ENCODE measurements at regions not wholly inside any gene's neighbourhood (a gene's known extent, or its start where the extent isn't known, plus 50 kb on each side); places are given as distances from the start of the nearest gene placed in this dataset.

DNA sequence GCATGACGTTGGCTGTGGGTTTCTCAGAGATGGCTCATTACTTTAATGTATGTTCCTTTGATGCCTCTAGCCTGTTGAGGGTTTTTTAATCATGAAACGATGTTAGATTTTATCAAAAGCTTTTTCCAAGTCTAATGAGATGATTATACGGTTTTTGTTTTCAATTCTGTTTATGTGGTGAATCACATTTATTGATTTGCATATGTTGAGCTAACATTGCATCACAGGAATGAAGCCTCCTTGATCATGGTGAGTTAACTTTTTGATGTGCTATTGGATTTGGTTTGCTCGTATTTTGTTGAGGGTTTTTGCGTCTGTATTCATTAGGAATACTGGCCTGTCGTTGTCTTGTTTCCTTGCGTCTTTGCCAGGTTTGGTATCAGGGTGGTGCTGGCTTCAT lies 52.3 kb upstream of the PTPN12 start:
- H3K9me3 Mint-ChIP-seq: no peaks in the 10 kb centered on the region; the same call in 2 of the 3 replicates
- Histone ChIP-seq H3K4me3 (no peak overlapping the region), H2AFZ (0 out of 2 replicates have a peak overlapping the region, but pooled peaks have one; percentile 1), H3F3A (replicated peaks; ENCODE audit: low read depth) (no peaks in the 10 kb centered on the region), H3K27ac (ENCODE audit: low read depth) (no peak overlapping the region), H3K27me3 (ENCODE audit: insufficient read depth) (no peaks in the 10 kb centered on the region), H3K79me2 (replicated peaks; ENCODE audit: insufficient read depth) (no peaks in the 10 kb centered on the region), H3K9me2 (ENCODE audit: insufficient read depth) (no peaks in the 10 kb centered on the region), H4K20me1 (replicated peaks; ENCODE audit: insufficient read depth) (no peaks in the 10 kb centered on the region), H3K36me3 (ENCODE audit: insufficient read depth) (no peaks in the 10 kb centered on the region), H3K4me2 (no peak overlapping the region), H3K4me1 (ENCODE audit: insufficient read depth) (no peaks in the 10 kb centered on the region)
- DNase-seq (ENCODE audit: low spot score) (no peak), ATAC-seq (no peak)
- H3K27ac Mint-ChIP-seq: no peak overlapping the region
- H3K4me1 Mint-ChIP-seq: peaks cover 1% of the 10 kb centered on the region; the same call in 1 of the 3 replicates
- TF ChIP-seq NANOG (IDR thresholded peaks at IDR 0.05; ENCODE audit: borderline replicate concordance) (no peak), EZH2phosphoT487 (IDR thresholded peaks at IDR 0.05; ENCODE audit: unreplicated experiment) (no peak)
- TF ChIP-seq, protein P1, sequence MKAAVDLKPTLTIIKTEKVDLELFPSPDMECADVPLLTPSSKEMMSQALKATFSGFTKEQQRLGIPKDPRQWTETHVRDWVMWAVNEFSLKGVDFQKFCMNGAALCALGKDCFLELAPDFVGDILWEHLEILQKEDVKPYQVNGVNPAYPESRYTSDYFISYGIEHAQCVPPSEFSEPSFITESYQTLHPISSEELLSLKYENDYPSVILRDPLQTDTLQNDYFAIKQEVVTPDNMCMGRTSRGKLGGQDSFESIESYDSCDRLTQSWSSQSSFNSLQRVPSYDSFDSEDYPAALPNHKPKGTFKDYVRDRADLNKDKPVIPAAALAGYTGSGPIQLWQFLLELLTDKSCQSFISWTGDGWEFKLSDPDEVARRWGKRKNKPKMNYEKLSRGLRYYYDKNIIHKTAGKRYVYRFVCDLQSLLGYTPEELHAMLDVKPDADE (IDR thresholded peaks at IDR 0.05): no peak
- H3K4me3 Mint-ChIP-seq: no peak overlapping the region
- no peaks in the 10 kb centered on the region for H3K36me3 Mint-ChIP-seq (ENCODE audit: low read depth)
- H3K27me3 Mint-ChIP-seq (ENCODE audit: insufficient read depth, low read depth, poor library complexity): no peaks in the 10 kb centered on the region

DNA sequence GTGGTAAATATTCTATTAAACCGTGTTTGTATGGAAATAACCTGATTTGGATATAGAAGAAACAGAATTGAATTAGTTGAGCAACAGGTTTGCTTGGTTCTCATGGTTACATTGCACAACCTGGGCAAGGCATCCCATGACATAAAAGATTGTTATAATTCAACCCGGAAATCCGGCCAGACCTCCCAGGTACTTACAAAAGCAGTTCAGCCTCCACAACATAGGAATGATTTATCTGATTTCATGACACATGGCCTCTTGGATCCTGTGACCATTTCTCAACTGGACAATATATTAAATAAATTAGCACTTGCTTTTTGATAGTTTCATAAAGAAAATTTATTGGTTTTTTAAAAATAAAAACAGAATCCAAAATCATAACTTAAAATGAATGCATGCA lies 55.1 kb upstream of the PTPN12 start:
- Mint-ChIP-seq H3K27ac (no peak overlapping the region), H3K4me1 (peaks cover 11% of the 10 kb centered on the region; the same call in 2 of the 3 replicates), H3K4me3 (no peak overlapping the region), H3K36me3 (ENCODE audit: low read depth) (no peaks in the 10 kb centered on the region), H3K27me3 (ENCODE audit: insufficient read depth, low read depth, poor library complexity) (peaks cover 1% of the 10 kb centered on the region), H3K9me3 (no peaks in the 10 kb centered on the region; the same call in 2 of the 3 replicates)
- Histone ChIP-seq H3K79me2 (replicated peaks; ENCODE audit: insufficient read depth) (no peaks in the 10 kb centered on the region), H3K27me3 (ENCODE audit: insufficient read depth) (no peaks in the 10 kb centered on the region), H2AFZ (no peak overlapping the region), H3K4me3 (no peak overlapping the region), H3K36me3 (ENCODE audit: insufficient read depth) (no peaks in the 10 kb centered on the region), H4K20me1 (replicated peaks; ENCODE audit: insufficient read depth) (no peaks in the 10 kb centered on the region), H3K9me2 (ENCODE audit: insufficient read depth) (no peaks in the 10 kb centered on the region), H3K4me2 (no peak overlapping the region), H3K4me1 (ENCODE audit: insufficient read depth) (peaks cover 5% of the 10 kb centered on the region), H3K27ac (ENCODE audit: low read depth) (no peak overlapping the region), H3F3A (replicated peaks; ENCODE audit: low read depth) (no peaks in the 10 kb centered on the region)
- DNase-seq (ENCODE audit: low spot score) (no peak), ATAC-seq (no peak)
- TF ChIP-seq JUNB (IDR thresholded peaks at IDR 0.05; ENCODE audit: unreplicated experiment) (no peak), STAT1 (IDR thresholded peaks at IDR 0.05; ENCODE audit: unreplicated experiment) (no peak), NANOG (IDR thresholded peaks at IDR 0.05; ENCODE audit: borderline replicate concordance) (no peak), EZH2 (IDR thresholded peaks at IDR 0.05; ENCODE audit: low read depth, unreplicated experiment) (no peak)
- TF ChIP-seq, protein P2, sequence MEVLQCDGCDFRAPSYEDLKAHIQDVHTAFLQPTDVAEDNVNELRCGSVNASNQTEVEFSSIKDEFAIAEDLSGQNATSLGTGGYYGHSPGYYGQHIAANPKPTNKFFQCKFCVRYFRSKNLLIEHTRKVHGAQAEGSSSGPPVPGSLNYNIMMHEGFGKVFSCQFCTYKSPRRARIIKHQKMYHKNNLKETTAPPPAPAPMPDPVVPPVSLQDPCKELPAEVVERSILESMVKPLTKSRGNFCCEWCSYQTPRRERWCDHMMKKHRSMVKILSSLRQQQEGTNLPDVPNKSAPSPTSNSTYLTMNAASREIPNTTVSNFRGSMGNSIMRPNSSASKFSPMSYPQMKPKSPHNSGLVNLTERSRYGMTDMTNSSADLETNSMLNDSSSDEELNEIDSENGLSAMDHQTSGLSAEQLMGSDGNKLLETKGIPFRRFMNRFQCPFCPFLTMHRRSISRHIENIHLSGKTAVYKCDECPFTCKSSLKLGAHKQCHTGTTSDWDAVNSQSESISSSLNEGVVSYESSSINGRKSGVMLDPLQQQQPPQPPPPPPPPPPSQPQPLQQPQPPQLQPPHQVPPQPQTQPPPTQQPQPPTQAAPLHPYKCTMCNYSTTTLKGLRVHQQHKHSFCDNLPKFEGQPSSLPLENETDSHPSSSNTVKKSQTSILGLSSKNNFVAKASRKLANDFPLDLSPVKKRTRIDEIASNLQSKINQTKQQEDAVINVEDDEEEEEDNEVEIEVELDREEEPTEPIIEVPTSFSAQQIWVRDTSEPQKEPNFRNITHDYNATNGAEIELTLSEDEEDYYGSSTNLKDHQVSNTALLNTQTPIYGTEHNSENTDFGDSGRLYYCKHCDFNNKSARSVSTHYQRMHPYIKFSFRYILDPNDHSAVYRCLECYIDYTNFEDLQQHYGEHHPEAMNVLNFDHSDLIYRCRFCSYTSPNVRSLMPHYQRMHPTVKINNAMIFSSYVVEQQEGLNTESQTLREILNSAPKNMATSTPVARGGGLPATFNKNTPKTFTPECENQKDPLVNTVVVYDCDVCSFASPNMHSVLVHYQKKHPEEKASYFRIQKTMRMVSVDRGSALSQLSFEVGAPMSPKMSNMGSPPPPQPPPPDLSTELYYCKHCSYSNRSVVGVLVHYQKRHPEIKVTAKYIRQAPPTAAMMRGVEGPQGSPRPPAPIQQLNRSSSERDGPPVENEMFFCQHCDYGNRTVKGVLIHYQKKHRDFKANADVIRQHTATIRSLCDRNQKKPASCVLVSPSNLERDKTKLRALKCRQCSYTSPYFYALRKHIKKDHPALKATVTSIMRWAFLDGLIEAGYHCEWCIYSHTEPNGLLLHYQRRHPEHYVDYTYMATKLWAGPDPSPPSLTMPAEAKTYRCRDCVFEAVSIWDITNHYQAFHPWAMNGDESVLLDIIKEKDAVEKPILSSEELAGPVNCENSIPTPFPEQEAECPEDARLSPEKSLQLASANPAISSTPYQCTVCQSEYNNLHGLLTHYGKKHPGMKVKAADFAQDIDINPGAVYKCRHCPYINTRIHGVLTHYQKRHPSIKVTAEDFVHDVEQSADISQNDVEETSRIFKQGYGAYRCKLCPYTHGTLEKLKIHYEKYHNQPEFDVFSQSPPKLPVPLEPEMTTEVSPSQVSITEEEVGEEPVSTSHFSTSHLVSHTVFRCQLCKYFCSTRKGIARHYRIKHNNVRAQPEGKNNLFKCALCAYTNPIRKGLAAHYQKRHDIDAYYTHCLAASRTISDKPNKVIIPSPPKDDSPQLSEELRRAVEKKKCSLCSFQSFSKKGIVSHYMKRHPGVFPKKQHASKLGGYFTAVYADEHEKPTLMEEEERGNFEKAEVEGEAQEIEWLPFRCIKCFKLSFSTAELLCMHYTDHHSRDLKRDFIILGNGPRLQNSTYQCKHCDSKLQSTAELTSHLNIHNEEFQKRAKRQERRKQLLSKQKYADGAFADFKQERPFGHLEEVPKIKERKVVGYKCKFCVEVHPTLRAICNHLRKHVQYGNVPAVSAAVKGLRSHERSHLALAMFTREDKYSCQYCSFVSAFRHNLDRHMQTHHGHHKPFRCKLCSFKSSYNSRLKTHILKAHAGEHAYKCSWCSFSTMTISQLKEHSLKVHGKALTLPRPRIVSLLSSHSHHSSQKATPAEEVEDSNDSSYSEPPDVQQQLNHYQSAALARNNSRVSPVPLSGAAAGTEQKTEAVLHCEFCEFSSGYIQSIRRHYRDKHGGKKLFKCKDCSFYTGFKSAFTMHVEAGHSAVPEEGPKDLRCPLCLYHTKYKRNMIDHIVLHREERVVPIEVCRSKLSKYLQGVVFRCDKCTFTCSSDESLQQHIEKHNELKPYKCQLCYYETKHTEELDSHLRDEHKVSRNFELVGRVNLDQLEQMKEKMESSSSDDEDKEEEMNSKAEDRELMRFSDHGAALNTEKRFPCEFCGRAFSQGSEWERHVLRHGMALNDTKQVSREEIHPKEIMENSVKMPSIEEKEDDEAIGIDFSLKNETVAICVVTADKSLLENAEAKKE (CRISPR knock-in tag; IDR thresholded peaks at IDR 0.05): no peak
- TF ChIP-seq, protein P3, sequence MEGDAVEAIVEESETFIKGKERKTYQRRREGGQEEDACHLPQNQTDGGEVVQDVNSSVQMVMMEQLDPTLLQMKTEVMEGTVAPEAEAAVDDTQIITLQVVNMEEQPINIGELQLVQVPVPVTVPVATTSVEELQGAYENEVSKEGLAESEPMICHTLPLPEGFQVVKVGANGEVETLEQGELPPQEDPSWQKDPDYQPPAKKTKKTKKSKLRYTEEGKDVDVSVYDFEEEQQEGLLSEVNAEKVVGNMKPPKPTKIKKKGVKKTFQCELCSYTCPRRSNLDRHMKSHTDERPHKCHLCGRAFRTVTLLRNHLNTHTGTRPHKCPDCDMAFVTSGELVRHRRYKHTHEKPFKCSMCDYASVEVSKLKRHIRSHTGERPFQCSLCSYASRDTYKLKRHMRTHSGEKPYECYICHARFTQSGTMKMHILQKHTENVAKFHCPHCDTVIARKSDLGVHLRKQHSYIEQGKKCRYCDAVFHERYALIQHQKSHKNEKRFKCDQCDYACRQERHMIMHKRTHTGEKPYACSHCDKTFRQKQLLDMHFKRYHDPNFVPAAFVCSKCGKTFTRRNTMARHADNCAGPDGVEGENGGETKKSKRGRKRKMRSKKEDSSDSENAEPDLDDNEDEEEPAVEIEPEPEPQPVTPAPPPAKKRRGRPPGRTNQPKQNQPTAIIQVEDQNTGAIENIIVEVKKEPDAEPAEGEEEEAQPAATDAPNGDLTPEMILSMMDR (conservative IDR thresholded peaks at IDR 0.05; ENCODE audit: low read depth in 2 of 2): no peak
- TF ChIP-seq, protein P1 (IDR thresholded peaks at IDR 0.05): no peak
